ENCODE measurements at regions not wholly inside any gene's neighbourhood (a gene's known extent, or its start where the extent isn't known, plus 50 kb on each side); places are given as distances from the start of the nearest gene placed in this dataset.

DNA sequence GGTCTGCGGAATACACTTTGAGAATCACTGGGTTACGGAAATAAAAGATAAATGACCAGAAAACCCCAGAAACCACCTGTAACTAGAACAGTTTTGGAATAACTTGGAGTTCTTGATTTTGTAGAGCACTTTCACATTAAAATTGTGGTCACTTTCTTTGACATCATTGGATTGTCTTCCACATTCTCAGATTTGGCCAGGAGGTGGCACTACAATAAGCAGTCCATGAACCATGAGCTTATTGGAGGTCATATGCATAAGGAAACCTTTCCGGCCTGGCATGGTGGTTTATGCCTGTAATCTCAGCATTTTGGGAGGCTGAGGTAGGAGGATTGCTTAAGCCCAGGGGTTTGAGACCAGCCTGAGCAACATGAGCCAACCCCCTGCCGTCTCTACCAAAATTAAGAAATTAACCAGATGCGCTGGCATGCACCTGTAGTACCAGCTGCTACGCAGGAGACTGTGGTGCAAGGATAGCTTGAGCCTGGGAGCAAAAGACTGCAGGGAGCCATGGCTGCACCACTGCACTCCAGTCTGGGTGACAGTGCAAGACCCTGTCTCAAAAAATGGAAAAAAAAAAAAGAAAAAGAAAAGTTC, 107.7 kb upstream of the CAND1 start:
- peak; percentile 56 for DNase-seq

DNA sequence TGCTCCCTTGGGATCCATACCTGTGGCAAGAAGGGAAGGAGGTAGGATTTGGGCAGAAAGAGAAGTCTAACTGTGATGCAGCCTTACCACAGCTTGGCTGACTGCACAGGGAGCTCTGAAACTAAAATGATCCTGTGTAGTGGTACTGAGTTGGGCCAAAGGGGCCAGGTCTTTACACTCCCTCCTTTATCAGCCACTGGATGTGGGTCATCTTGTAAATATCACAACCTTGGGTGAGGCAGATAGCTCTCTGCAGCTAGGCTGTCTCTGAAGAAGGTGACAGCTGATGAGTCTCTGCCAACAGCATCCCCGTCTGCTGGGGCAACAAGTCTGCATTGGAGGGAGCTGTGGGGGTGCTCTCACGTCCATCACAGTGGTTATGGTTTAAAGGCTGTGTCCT, 95.9 kb upstream of the CAND1 start:
- no peak for DNase-seq

DNA sequence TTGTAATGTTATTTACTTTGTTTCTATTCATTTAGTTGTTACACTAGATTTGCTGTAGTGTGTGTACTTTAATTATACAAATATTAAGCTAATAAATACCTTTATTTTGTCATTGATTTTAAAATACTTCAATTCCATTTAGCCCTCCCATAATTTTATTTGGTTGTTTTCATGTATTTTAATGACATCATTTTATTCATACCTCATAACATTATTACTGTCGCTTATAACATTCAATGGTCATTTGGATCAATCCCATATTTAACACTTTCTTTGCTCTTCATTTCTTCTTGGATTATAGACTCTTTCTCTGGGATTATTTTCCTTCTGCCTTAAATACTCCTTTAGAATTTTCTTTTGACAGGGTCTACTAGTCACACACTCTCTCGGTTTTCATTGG, 86.6 kb upstream of the CAND1 start:
- no peak for DNase-seq

DNA sequence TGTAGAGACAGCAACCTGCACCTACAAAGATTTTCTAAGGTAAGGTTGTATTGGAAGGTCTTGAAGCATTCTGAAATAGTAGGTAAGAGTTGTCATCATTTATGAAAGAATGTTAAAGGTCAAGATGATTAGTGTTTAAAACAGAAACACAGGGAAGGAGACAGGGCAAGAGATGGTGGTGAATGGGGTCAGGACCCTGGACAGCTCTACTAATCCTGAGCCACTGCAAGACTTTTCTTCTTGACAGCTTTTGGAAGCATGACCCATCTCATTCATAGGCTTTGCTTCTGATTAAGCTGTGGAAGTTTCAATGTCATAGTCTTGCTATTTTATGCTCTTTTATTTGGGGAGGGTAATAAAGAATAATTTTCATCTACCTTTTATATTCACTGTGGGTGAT, 75.5 kb upstream of the CAND1 start:
- no peak for DNase-seq

DNA sequence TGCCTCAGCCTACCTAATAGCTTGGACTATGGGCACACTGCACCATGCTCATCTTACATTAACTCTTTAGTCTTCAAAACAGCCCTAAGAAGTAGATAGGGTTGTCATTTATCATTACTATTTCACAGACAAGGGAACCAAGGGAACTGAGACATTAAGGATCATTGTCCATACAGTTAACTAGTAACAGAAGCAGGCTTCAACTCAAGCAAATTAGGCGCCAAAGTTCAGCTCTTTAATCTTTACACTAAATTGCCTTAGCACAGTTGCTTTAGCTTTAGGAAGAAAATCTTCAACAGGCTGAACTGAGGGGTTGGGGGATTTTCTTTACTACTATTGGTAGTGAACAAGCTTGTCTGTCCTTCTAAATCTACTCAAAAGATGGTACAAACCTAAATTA, 68.8 kb upstream of the CAND1 start:
- DNase-seq, result no peak

DNA sequence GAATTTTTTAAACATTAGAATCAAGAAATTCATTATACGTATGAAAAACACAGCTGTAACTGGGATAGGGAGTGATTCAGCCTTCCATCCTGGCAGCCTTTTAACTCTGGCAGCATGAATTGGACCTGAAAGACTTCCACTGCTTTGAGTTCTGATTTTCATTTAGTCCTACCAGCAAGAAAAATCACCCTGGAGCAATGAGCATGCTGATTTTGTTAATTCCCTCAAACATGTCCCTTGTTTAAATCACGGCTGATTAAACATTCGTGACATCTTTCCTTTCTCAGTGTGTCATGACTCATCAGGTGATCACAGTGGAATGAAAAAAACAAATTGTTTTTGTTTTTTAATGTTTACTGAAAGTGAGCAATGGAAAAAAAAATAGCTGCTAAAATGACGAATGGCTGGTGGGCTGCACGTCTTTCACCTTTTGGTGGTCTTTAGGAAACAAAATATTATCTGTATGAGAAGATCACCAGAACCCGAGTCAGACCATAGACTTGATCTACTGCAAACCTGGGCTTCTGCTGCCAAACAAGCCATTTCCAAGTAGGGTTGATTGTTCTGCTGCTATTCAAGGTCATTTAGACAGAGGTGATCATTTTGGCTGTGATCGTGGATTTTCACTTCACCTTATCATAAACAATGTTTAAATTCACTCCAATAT, 67.0 kb upstream of the CAND1 start:
- DNase-seq, result no peak

DNA sequence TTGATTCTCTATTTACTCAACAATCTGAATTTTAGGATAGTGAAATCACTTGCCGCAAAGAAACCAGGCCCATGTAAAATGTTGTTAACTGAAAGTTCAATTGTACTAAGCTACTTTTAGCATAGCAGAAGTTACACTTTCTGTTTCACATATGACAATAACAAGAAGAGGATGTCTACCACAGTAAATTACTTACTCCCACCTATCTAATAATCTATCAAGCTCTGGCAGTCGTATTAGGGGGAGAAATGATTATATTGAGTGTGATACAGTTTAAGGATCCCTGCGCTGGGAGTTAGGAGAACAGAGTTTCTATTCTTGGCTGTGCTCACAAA, 66.5 kb upstream of the CAND1 start:
- DNase-seq, result no peak

DNA sequence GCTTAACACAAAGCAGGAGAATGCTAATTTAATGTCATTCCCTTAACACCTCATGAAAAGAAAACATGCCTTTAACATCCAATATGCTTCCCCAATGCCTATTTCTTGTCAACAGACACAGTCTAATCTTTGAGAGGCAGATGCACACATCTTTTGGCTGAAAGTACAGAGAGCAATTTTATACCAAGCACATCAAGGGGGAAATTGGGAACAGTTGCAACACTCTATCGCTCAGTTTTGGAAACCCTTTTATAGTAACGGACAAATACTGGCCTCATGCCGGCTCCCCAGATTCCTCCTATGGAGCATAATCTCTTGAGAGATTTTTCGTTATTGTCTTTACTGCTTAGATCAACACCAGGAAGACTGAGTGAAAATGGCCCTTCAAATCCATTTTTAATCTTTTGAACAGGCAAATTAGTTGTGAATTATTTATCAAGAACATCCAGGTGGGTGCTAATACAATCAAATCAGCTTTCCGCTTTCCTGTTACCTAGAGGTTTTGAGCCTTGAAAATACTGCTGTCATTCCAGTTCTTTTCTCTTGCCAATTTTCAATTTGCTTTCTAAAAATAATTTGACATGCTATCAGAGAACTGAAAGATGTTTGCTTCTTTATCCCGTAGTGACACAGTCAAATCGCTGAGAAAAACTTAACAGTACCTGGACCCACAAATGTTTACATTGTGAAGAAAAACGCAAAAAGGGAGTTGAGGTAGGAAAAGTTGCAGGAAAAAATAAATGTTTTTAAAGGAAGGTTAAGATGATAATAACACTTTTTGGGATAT, 60.7 kb upstream of the CAND1 start:
- DNase-seq, result no peak

DNA sequence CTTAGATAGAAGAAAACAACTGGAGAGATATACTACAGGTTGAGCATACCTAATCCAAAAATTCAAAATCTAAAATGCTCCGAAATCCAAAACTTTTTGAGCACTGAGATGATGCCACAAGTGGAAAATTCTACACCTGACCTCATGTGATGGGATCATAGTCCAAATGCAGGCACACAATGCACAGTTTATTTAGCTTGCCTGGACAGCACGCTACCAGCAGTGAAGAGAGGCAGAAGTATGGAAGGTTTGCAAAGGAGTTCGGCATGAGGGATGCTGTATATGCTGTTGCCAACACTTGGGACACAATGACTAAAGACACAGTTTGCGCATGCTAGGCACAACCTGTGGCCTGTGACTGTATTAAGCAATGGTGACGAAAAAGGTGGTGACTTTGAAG, 58.1 kb upstream of the CAND1 start:
- DNase-seq, result no peak

DNA sequence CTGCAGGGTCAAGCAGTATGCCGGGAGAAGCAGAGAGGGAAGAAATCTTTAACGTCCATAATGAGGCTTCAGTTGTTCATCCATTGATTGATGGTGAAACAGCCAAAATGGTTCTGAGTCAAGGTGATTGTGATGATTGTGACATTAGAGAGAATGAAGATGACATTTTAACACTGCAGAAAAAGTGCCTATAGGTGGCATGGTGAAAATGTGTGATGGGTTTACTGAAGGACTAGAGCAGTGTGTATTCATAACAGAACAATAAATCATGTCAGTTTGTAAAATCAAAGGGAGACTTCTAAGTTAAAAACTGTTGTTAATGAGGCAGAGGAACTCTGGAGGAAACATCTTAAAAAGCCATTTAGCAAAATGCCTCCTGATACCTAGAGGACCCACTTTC, 57.7 kb upstream of the CAND1 start:
- DNase-seq, result no peak

DNA sequence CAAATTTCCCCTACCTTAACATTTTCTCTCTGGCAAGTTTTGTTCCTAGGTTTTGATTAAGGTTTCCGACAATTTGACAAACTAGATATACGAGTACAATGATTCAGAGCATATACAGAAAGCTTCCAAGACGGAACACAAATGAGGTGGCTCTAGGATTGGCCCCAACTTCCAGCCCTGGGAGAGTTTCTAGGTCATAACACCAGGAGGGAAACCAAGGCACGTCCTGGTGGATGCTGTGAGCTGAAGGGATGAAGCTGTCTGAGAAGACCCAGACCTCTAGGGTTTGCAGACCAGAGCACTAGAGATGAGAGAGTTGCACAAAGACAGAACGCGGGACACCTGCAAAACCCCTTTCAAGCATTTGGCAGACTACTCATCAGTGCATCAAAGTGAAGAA, 51.5 kb upstream of the CAND1 start:
- DNase-seq, result no peak
